ENCODE measurements at regions not wholly inside any gene's neighbourhood (a gene's known extent, or its start where the extent isn't known, plus 50 kb on each side); places are given as distances from the start of the nearest gene placed in this dataset.

- no CpG with 5 or more reads among the region's 2 CpGs for WGBS (ENCODE audit: extremely low coverage, insufficient coverage, insufficient read length)
- H3K23ac ChIP-seq (ENCODE audit: low read length): no peak overlapping the region
- H3K27ac ChIP-seq (ENCODE audit: low read depth, low read length): no peak overlapping the region
- H4K12ac ChIP-seq (ENCODE audit: low read depth, low read length): no peak overlapping the region
- H3K27me3 ChIP-seq (ENCODE audit: insufficient read depth, low read length): no peaks in the 10 kb centered on the region
- DNase-seq: no peak
- no peak overlapping the region for H3K4me3 ChIP-seq (ENCODE audit: low read depth, low read length)
- H3K14ac ChIP-seq (ENCODE audit: low read length): no peak overlapping the region
- H3K36me3 ChIP-seq (ENCODE audit: control insufficient read depth in 1 of 2, insufficient read depth in 2 of 2, low read length in 2 of 2): no peaks in the 10 kb centered on the region
- no peak overlapping the region for H2BK12ac ChIP-seq (ENCODE audit: low read length)
- no peaks in the 10 kb centered on the region for H3K79me2 ChIP-seq (ENCODE audit: control insufficient read depth, insufficient read depth, low read length, poor library complexity)
- no peak overlapping the region for H2BK5ac ChIP-seq (ENCODE audit: low read depth, low read length, poor library complexity)
- H3K9ac ChIP-seq (ENCODE audit: low read length): no peak overlapping the region
- H3K9me3 ChIP-seq (ENCODE audit: insufficient read depth, low read depth, low read length): no peaks in the 10 kb centered on the region
- no peak overlapping the region for H3K4ac ChIP-seq (ENCODE audit: low read depth, low read length)
- H3K79me1 ChIP-seq (ENCODE audit: low read length): no peaks in the 10 kb centered on the region
- H2AK5ac ChIP-seq (ENCODE audit: low read length): no peak overlapping the region
- H4K91ac ChIP-seq (ENCODE audit: low read depth, low read length): no peak overlapping the region
- no peak overlapping the region for H4K8ac ChIP-seq (ENCODE audit: low read depth, low read length)
- no peak overlapping the region for H3K18ac ChIP-seq (ENCODE audit: low read length)
- peaks cover 0 to 2% of the 10 kb centered on the region in 2 experiments for H3K4me1 ChIP-seq (ENCODE audit: control insufficient read depth in 1 of 2, insufficient read depth in 2 of 2, low read length in 2 of 2)
- no peak overlapping the region for H3K4me2 ChIP-seq (ENCODE audit: low read length)
- H2BK120ac ChIP-seq (ENCODE audit: insufficient read depth, low read length, poor library complexity): no peak overlapping the region
- no peak overlapping the region for H2AFZ ChIP-seq (ENCODE audit: insufficient read depth, low read length, poor library complexity)
These were observed 295.4 kb upstream of the ZNF608 start for GRCh38 chr5:125041798-125042197.

GRCh38 chr5:125042261-125042890 lies 295.9 kb upstream of the ZNF608 start:
- Histone ChIP-seq H3K27ac (ENCODE audit: low read depth, low read length) (no peak overlapping the region), H4K12ac (ENCODE audit: low read depth, low read length) (no peak overlapping the region), H2BK12ac (ENCODE audit: low read length) (no peak overlapping the region), H3K4me1 (ENCODE audit: control insufficient read depth in 1 of 2, insufficient read depth in 2 of 2, low read length in 2 of 2) (peaks cover 0 to 2% of the 10 kb centered on the region in 2 experiments), H2AFZ (ENCODE audit: insufficient read depth, low read length, poor library complexity) (no peak overlapping the region), H2BK5ac (ENCODE audit: low read depth, low read length, poor library complexity) (no peak overlapping the region), H3K9ac (ENCODE audit: low read length) (no peak overlapping the region), H3K4me2 (ENCODE audit: low read length) (no peak overlapping the region), H3K4me3 (ENCODE audit: low read depth, low read length) (no peak overlapping the region), H2BK120ac (ENCODE audit: insufficient read depth, low read length, poor library complexity) (no peak overlapping the region), H2AK5ac (ENCODE audit: low read length) (no peak overlapping the region), H3K23ac (ENCODE audit: low read length) (no peak overlapping the region), H3K9me3 (ENCODE audit: insufficient read depth, low read depth, low read length) (no peaks in the 10 kb centered on the region), H3K14ac (ENCODE audit: low read length) (no peak overlapping the region), H3K4ac (ENCODE audit: low read depth, low read length) (no peak overlapping the region), H4K8ac (ENCODE audit: low read depth, low read length) (no peak overlapping the region), H3K18ac (ENCODE audit: low read length) (no peak overlapping the region), H3K79me2 (ENCODE audit: control insufficient read depth, insufficient read depth, low read length, poor library complexity) (no peaks in the 10 kb centered on the region), H3K27me3 (ENCODE audit: insufficient read depth, low read length) (no peaks in the 10 kb centered on the region), H3K79me1 (ENCODE audit: low read length) (no peaks in the 10 kb centered on the region), H4K91ac (ENCODE audit: low read depth, low read length) (no peak overlapping the region), H3K36me3 (ENCODE audit: control insufficient read depth in 1 of 2, insufficient read depth in 2 of 2, low read length in 2 of 2) (no peaks in the 10 kb centered on the region)
- no CpG with 5 or more reads among the region's 1 CpG for WGBS (ENCODE audit: extremely low coverage, insufficient coverage, insufficient read length)
- no peak for DNase-seq

- H4K8ac ChIP-seq (ENCODE audit: low read depth, low read length): no peak overlapping the region
- no CpG with 5 or more reads among the region's 8 CpGs for WGBS (ENCODE audit: extremely low coverage, insufficient coverage, insufficient read length)
These were observed 297.4 kb upstream of the ZNF608 start for GRCh38 chr5:125043781-125044391.

GRCh38 chr5:125044491-125045282 lies 298.2 kb upstream of the ZNF608 start:
- WGBS (ENCODE audit: extremely low coverage, insufficient coverage, insufficient read length): 95% methylated on average over 2 of the region's 8 CpGs

More at GRCh38 chr5:125043781-125044391, 297.4 kb upstream of the ZNF608 start:
- Histone ChIP-seq H4K91ac (ENCODE audit: low read depth, low read length) (no peak overlapping the region), H3K79me2 (ENCODE audit: control insufficient read depth, insufficient read depth, low read length, poor library complexity) (no peaks in the 10 kb centered on the region), H2AFZ (ENCODE audit: insufficient read depth, low read length, poor library complexity) (no peak overlapping the region), H3K4me1 (ENCODE audit: control insufficient read depth in 1 of 2, insufficient read depth in 2 of 2, low read length in 2 of 2) (peaks cover 0 to 2% of the 10 kb centered on the region in 2 experiments), H2BK120ac (ENCODE audit: insufficient read depth, low read length, poor library complexity) (no peak overlapping the region), H2BK5ac (ENCODE audit: low read depth, low read length, poor library complexity) (no peak overlapping the region), H3K4me2 (ENCODE audit: low read length) (no peak overlapping the region), H2AK5ac (ENCODE audit: low read length) (no peak overlapping the region), H3K36me3 (ENCODE audit: control insufficient read depth in 1 of 2, insufficient read depth in 2 of 2, low read length in 2 of 2) (no peaks in the 10 kb centered on the region), H3K18ac (ENCODE audit: low read length) (no peak overlapping the region), H3K9ac (ENCODE audit: low read length) (no peak overlapping the region), H3K9me3 (ENCODE audit: insufficient read depth, low read depth, low read length) (no peaks in the 10 kb centered on the region), H3K4ac (ENCODE audit: low read depth, low read length) (no peak overlapping the region), H3K27me3 (ENCODE audit: insufficient read depth, low read length) (no peaks in the 10 kb centered on the region), H4K12ac (ENCODE audit: low read depth, low read length) (no peak overlapping the region), H3K79me1 (ENCODE audit: low read length) (no peaks in the 10 kb centered on the region), H2BK12ac (ENCODE audit: low read length) (no peak overlapping the region), H3K27ac (ENCODE audit: low read depth, low read length) (no peak overlapping the region), H3K23ac (ENCODE audit: low read length) (no peak overlapping the region), H3K4me3 (ENCODE audit: low read depth, low read length) (no peak overlapping the region), H3K14ac (ENCODE audit: low read length) (no peak overlapping the region)
- peak; percentile 50 to 51 for DNase-seq

More at GRCh38 chr5:125044491-125045282, 298.2 kb upstream of the ZNF608 start:
- H2BK5ac ChIP-seq (ENCODE audit: low read depth, low read length, poor library complexity): no peak overlapping the region
- no peak overlapping the region for H3K23ac ChIP-seq (ENCODE audit: low read length)
- no peak overlapping the region for H2AFZ ChIP-seq (ENCODE audit: insufficient read depth, low read length, poor library complexity)
- no peak overlapping the region for H2AK5ac ChIP-seq (ENCODE audit: low read length)
- no peak overlapping the region for H2BK12ac ChIP-seq (ENCODE audit: low read length)
- no peak overlapping the region for H4K12ac ChIP-seq (ENCODE audit: low read depth, low read length)
- H4K8ac ChIP-seq (ENCODE audit: low read depth, low read length): no peak overlapping the region
- H3K79me2 ChIP-seq (ENCODE audit: control insufficient read depth, insufficient read depth, low read length, poor library complexity): no peaks in the 10 kb centered on the region
- H3K9me3 ChIP-seq (ENCODE audit: insufficient read depth, low read depth, low read length): no peaks in the 10 kb centered on the region
- DNase-seq: peak; percentile 36 to 49
- H4K91ac ChIP-seq (ENCODE audit: low read depth, low read length): no peak overlapping the region
- no peak overlapping the region for H3K4ac ChIP-seq (ENCODE audit: low read depth, low read length)
- H2BK120ac ChIP-seq (ENCODE audit: insufficient read depth, low read length, poor library complexity): no peak overlapping the region
- no peak overlapping the region for H3K14ac ChIP-seq (ENCODE audit: low read length)
- no peaks in the 10 kb centered on the region for H3K27me3 ChIP-seq (ENCODE audit: insufficient read depth, low read length)
- H3K4me2 ChIP-seq (ENCODE audit: low read length): no peak overlapping the region
- no peaks in the 10 kb centered on the region for H3K79me1 ChIP-seq (ENCODE audit: low read length)
- no peak overlapping the region for H3K27ac ChIP-seq (ENCODE audit: low read depth, low read length)
- no peak overlapping the region for H3K4me3 ChIP-seq (ENCODE audit: low read depth, low read length)
- H3K36me3 ChIP-seq (ENCODE audit: control insufficient read depth in 1 of 2, insufficient read depth in 2 of 2, low read length in 2 of 2): no peaks in the 10 kb centered on the region
- H3K18ac ChIP-seq (ENCODE audit: low read length): no peak overlapping the region
- peaks cover 0 to 2% of the 10 kb centered on the region in 2 experiments for H3K4me1 ChIP-seq (ENCODE audit: control insufficient read depth in 1 of 2, insufficient read depth in 2 of 2, low read length in 2 of 2)
- H3K9ac ChIP-seq (ENCODE audit: low read length): no peak overlapping the region
